Endometrial microvascular endothelial cells (primary cell): ENCODE measurements at regions not wholly inside any gene's neighbourhood (a gene's known extent, or its start where the extent isn't known, plus 50 kb on each side); places are given as distances from the start of the nearest gene placed in this dataset.
"Not testable (repeated sequence)": the region's sequence is repeated elsewhere in the genome, so short reads cannot be mapped to it uniquely, and the experiment has no call there.

Experiments used
- in situ Hi-C: cut with HindIII; loops from 2 replicates; pipeline ENCODE4 v1.10.0; 2017; ENCODE audit warnings: low sequenced_read_pairs, low pct_unique_long_range_greater_than_20kb; ENCODE audit errors: inconsistent ontology term

- in situ Hi-C loops: no loop called here
Measured at GRCh38 chr5:125987677-125988255, 435.4 kb upstream of the GRAMD2B start.

- in situ Hi-C loops: no loop called here
Measured at GRCh38 chr5:125992050-125992449, 431.2 kb upstream of the GRAMD2B start.

- in situ Hi-C loops: not testable (repeated sequence)
Measured at GRCh38 chr5:125999271-126000030, 423.8 kb upstream of the GRAMD2B start.

GRCh38 chr5:126000507-126000906, 422.7 kb upstream of the GRAMD2B start:
- in situ Hi-C loops: no loop called here

GRCh38 chr5:126002222-126002897, 420.8 kb upstream of the GRAMD2B start:
- in situ Hi-C loops: no loop called here

GRCh38 chr5:126003309-126003708, 419.9 kb upstream of the GRAMD2B start:
- in situ Hi-C loops: no loop called here

- in situ Hi-C loops: no loop called here
Measured at GRCh38 chr5:126004636-126005035, 418.6 kb upstream of the GRAMD2B start.

- in situ Hi-C loops: no loop called here
Measured at GRCh38 chr5:126007841-126008240, 415.4 kb upstream of the GRAMD2B start.

- in situ Hi-C loops: no loop called here
Measured at GRCh38 chr5:126009566-126009965, 413.6 kb upstream of the GRAMD2B start.

- in situ Hi-C loops: not testable (repeated sequence)
Measured at GRCh38 chr5:126011526-126011925, 411.7 kb upstream of the GRAMD2B start.

GRCh38 chr5:126014676-126015075, 408.5 kb upstream of the GRAMD2B start:
- in situ Hi-C loops: no loop called here

GRCh38 chr5:126015235-126016181, 407.7 kb upstream of the GRAMD2B start:
- in situ Hi-C loops: no loop called here

GRCh38 chr5:126016256-126016655, 407.0 kb upstream of the GRAMD2B start:
- in situ Hi-C loops: no loop called here

- in situ Hi-C loops: no loop called here
Measured at GRCh38 chr5:126017096-126017495, 406.1 kb upstream of the GRAMD2B start.

- in situ Hi-C loops: no loop called here
Measured at GRCh38 chr5:126020770-126021169, 402.4 kb upstream of the GRAMD2B start.

- in situ Hi-C loops: no loop called here
Measured at GRCh38 chr5:126023994-126024441, 399.2 kb upstream of the GRAMD2B start.

GRCh38 chr5:126027149-126027548, 396.1 kb upstream of the GRAMD2B start:
- in situ Hi-C loops: no loop called here

GRCh38 chr5:126027652-126028051, 395.6 kb upstream of the GRAMD2B start:
- in situ Hi-C loops: no loop called here

GRCh38 chr5:126028336-126028735, 394.9 kb upstream of the GRAMD2B start:
- in situ Hi-C loops: no loop called here
